Smooth muscle cell (in vitro differentiated cells): ENCODE measurements at regions not wholly inside any gene's neighbourhood (a gene's known extent, or its start where the extent isn't known, plus 50 kb on each side); places are given as distances from the start of the nearest gene placed in this dataset.

Experiments used
- DNase-seq: peaks from one replicate; lab custom pipeline; 2025; ENCODE audit not compliant: unreplicated experiment; lab: John Stamatoyannopoulos, UW
- H2AFZ ChIP-seq: fragments of 200-600 bp; sonication (generic); 2 replicates; pipeline ENCODE4 v1.6.0; 2016; ENCODE audit warnings: antibody characterized with exemption, low read depth, mild to moderate bottlenecking
- H3F3A ChIP-seq: fragments of 200-600 bp; sonication (generic); 2 replicates; pipeline ENCODE4 v1.6.0; 2017; ENCODE audit warnings: antibody characterized with exemption, low read depth
- H3K27ac ChIP-seq: fragments of 200-600 bp; sonication (generic); 2 replicates; pipeline ENCODE4 v1.5.1; 2016; ENCODE audit warnings: low read depth, mild to moderate bottlenecking
- H3K27me3 ChIP-seq: fragments of 200-600 bp; sonication (generic); 2 replicates; pipeline ENCODE4 v1.6.1; 2016; ENCODE audit warnings: low read depth, mild to moderate bottlenecking
- H3K36me3 ChIP-seq: fragments of 200-600 bp; sonication (generic); 2 replicates; pipeline ENCODE4 v1.5.1; 2016; ENCODE audit warnings: low read depth
- H3K4me1 ChIP-seq: fragments of 200-600 bp; sonication (generic); 2 replicates; pipeline ENCODE4 v1.5.1; 2016; ENCODE audit warnings: low read depth
- H3K4me2 ChIP-seq: fragments of 200-600 bp; sonication (generic); 2 replicates; pipeline ENCODE4 v1.6.0; 2016; ENCODE audit warnings: mild to moderate bottlenecking
- H3K4me3 ChIP-seq: fragments of 200-600 bp; sonication (generic); 2 replicates; pipeline ENCODE4 v1.5.1; 2016; ENCODE audit warnings: mild to moderate bottlenecking
- H3K79me2 ChIP-seq: fragments of 200-600 bp; sonication (generic); 2 replicates; pipeline ENCODE4 v1.6.0; 2016; ENCODE audit warnings: low read depth, mild to moderate bottlenecking
- H3K9ac ChIP-seq: fragments of 200-600 bp; sonication (generic); 2 replicates; pipeline ENCODE4 v1.6.0; 2016; ENCODE audit warnings: low read depth
- H3K9me3 ChIP-seq: fragments of 200-600 bp; sonication (generic); replicated peaks from 2 replicates; pipeline ENCODE4 v1.5.1; 2016; ENCODE audit warnings: low read depth
- H4K20me1 ChIP-seq: fragments of 200-600 bp; sonication (generic); 2 replicates; pipeline ENCODE4 v1.6.0; 2016; ENCODE audit warnings: low read depth
- WGBS: methylation state at CpG from one replicate; pipeline ENCODE4 v1.1.7; 2016; ENCODE audit warnings: low lambda C conversion rate; 5-methylcytosine and 5-hydroxymethylcytosine counted together
- TF ChIP-seq, protein P1 (sequence below): fragments of 200-600 bp; sonication (generic); IDR thresholded peaks from 2 replicates; pipeline ENCODE4 v1.5.1; 2017; ENCODE audit warnings: borderline replicate concordance, mild to moderate bottlenecking, antibody characterized with exemption; ENCODE audit not compliant: insufficient read depth, poor library complexity, severe bottlenecking

DNA sequence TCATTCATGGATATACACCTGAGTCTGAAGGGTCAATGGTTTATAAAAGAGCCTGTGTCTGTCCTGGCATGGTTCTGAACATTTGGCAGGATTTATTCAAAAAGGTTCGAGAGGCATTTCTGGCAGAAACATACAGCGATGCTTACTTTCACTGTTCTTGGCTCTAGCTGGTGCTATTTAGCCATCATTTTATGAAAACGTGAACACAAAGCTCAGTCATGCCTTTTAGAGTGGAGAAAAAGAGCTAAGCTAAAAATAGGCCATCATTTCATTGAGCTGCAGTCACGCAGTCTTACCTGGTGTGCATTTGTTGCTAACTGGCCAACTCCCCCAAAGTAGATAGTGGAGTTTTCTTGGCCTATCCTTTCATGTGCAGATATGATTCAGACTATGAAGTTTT lies 1209.5 kb downstream of the SLC16A7 start:
- WGBS, result 84% methylated on average over 4 of the region's 4 CpGs
- Histone ChIP-seq H3K27ac (no peak overlapping the region), H4K20me1 (no peaks in the 10 kb centered on the region), H3K27me3 (no peaks in the 10 kb centered on the region), H2AFZ (peak overlapping the region; percentile 68), H3K9ac (no peak overlapping the region), H3K4me1 (no peaks in the 10 kb centered on the region), H3F3A (no peaks in the 10 kb centered on the region), H3K9me3 (no peaks in the 10 kb centered on the region), H3K36me3 (no peaks in the 10 kb centered on the region), H3K79me2 (no peaks in the 10 kb centered on the region), H3K4me3 (no peak overlapping the region), H3K4me2 (no peak overlapping the region)
- DNase-seq, result no peak
- TF ChIP-seq, protein P1, sequence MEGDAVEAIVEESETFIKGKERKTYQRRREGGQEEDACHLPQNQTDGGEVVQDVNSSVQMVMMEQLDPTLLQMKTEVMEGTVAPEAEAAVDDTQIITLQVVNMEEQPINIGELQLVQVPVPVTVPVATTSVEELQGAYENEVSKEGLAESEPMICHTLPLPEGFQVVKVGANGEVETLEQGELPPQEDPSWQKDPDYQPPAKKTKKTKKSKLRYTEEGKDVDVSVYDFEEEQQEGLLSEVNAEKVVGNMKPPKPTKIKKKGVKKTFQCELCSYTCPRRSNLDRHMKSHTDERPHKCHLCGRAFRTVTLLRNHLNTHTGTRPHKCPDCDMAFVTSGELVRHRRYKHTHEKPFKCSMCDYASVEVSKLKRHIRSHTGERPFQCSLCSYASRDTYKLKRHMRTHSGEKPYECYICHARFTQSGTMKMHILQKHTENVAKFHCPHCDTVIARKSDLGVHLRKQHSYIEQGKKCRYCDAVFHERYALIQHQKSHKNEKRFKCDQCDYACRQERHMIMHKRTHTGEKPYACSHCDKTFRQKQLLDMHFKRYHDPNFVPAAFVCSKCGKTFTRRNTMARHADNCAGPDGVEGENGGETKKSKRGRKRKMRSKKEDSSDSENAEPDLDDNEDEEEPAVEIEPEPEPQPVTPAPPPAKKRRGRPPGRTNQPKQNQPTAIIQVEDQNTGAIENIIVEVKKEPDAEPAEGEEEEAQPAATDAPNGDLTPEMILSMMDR, result no peak

DNA sequence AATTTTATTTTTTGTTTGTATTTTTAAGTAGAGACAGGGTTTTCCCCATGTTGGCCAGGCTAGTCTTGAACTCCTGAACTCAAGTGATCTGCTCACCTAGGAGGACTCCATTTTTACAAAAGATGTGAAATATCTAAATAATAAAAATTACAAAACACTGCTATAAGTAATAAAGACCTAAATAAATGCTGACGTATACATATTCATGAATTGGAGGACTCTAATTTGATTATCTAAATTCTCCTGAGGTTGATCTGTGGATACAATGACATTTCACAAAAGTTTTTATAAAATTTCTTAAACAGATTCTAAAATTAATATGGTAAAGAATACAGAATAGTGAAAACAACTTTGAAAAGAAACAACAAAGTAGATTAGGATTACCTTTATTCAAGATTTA lies 1224.0 kb downstream of the SLC16A7 start:
- WGBS, result 97% methylated on average over 1 of the region's 1 CpG
- Histone ChIP-seq H3K36me3 (no peaks in the 10 kb centered on the region), H3K4me2 (no peak overlapping the region), H3K9ac (no peak overlapping the region), H3F3A (no peaks in the 10 kb centered on the region), H4K20me1 (no peaks in the 10 kb centered on the region), H3K4me3 (no peak overlapping the region), H2AFZ (no peak overlapping the region), H3K9me3 (no peaks in the 10 kb centered on the region), H3K27me3 (no peaks in the 10 kb centered on the region), H3K4me1 (no peaks in the 10 kb centered on the region), H3K27ac (no peak overlapping the region), H3K79me2 (no peaks in the 10 kb centered on the region)
- TF ChIP-seq, protein P1, result no peak
- DNase-seq, result no peak

DNA sequence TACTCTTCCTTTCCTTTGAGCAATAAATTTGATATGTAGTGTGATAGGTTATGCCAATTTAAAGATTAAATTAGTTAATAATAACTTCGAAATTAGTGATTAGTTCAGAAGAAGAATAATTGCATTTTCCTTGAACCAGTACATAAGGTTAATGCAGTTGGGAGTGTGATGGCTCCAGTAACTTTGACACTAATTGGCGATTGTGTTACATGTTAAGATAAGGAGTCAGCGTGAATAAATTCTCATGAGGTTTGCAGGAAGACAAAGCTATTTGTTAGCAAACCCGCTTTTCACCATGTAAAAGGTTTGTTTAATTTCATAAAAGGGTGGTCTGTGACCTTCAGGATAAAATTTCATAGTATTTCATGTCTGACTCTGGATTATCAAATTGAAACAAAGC lies 1226.8 kb downstream of the SLC16A7 start:
- Histone ChIP-seq H2AFZ (no peak overlapping the region), H3K27me3 (no peaks in the 10 kb centered on the region), H3K79me2 (no peaks in the 10 kb centered on the region), H3K4me2 (no peak overlapping the region), H3K9me3 (no peaks in the 10 kb centered on the region), H3K4me3 (no peak overlapping the region), H3K36me3 (no peaks in the 10 kb centered on the region), H3K9ac (no peak overlapping the region), H3K27ac (no peak overlapping the region), H3F3A (no peaks in the 10 kb centered on the region), H3K4me1 (no peaks in the 10 kb centered on the region), H4K20me1 (no peaks in the 10 kb centered on the region)
- no peak for DNase-seq
- whole genome bisulfite sequencing, result 84% methylated on average over 4 of the region's 4 CpGs
- TF ChIP-seq, protein P1, result no peak

DNA sequence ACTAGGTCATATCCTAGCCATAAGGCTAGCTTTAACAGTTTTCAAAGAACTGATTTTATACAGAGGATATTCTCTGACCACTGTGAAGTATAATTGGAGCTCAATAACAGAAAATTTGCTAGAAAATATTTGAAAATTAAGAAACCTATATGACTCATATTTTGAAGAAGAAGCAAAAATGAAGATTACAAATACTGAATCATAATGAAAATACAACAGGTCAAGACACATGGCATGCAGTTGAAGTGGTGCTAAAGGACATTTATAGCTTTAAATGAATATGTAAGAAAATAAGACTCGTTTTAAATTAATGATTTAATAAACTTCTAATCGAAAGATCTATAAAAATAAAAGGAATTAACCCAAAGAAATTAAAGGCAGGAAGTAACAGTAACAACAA lies 1234.6 kb downstream of the SLC16A7 start:
- no peaks in the 10 kb centered on the region for H3K4me1 ChIP-seq
- H4K20me1 ChIP-seq, result no peaks in the 10 kb centered on the region
- H3F3A ChIP-seq, result no peaks in the 10 kb centered on the region
- no peak overlapping the region for H2AFZ ChIP-seq
- no peak for DNase-seq
- no peaks in the 10 kb centered on the region for H3K27me3 ChIP-seq
- no peak overlapping the region for H3K4me3 ChIP-seq
- TF ChIP-seq, protein P1, result no peak
- H3K4me2 ChIP-seq, result no peak overlapping the region
- H3K9ac ChIP-seq, result no peak overlapping the region
- no peaks in the 10 kb centered on the region for H3K9me3 ChIP-seq
- 70% methylated on average over 2 of the region's 2 CpGs for WGBS
- no peak overlapping the region for H3K27ac ChIP-seq
- H3K79me2 ChIP-seq, result no peaks in the 10 kb centered on the region
- no peaks in the 10 kb centered on the region for H3K36me3 ChIP-seq
